RPMI7951 (cell line): ENCODE measurements at regions not wholly inside any gene's neighbourhood (a gene's known extent, or its start where the extent isn't known, plus 50 kb on each side); places are given as distances from the start of the nearest gene placed in this dataset.

Experiments used
- DNase-seq: peaks from one replicate; pipeline ENCODE4 v3.0.0-alpha.2; 2012; ENCODE audit warnings: low read depth

- no peak for DNase-seq
Measured at GRCh38 chr11:116302756-116303155, 470.0 kb downstream of the BUD13 start.

- DNase-seq, result no peak
Measured at GRCh38 chr11:116301141-116301540, 471.6 kb downstream of the BUD13 start.

DNA sequence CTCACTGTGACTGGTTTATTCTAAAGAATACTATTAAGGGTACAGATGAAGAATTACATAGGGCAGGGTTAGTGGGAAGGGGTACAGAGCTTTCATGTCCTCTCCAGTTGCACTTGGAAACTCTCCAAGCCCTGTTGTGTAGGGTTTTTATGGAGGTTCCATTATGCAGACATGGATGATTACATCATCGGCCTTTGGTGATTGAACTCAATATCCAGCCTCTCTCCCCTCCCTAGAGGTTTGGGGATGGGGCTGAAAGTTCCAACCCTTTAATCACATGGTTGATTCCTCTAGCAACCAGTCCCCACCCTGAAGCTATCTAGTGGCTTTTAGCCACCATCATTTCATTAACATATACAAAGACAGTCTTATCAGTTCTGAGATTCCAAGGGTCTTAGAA lies 472.6 kb downstream of the BUD13 start:
- DNase-seq, result no peak

DNA sequence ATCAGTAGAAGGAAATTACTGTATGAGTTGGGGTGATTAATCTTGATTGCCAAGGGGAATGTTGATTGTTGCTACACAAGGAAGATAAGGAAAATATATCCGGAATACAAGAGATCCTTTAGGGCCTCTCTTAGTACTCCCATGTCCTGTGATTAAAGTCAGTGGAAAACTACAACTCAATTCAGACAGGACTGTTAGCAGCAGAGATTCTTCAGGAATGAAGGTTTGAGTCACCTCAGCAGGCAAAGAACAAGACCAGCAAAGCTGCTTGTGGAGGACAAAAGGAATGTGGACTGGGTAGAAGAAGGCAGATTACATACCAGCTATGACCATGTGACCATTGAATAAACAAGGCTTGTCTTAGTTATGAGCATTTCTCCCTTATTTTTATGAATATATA lies 478.2 kb downstream of the BUD13 start:
- peak; percentile 26 for DNase-seq

GRCh38 chr11:116287866-116288265 lies 484.9 kb downstream of the BUD13 start:
- DNase-seq, result no peak

GRCh38 chr11:116285026-116285425 lies 487.8 kb downstream of the BUD13 start:
- DNase-seq, result no peak

- no peak for DNase-seq
Measured at GRCh38 chr11:116283300-116283699, 489.5 kb downstream of the BUD13 start.

DNA sequence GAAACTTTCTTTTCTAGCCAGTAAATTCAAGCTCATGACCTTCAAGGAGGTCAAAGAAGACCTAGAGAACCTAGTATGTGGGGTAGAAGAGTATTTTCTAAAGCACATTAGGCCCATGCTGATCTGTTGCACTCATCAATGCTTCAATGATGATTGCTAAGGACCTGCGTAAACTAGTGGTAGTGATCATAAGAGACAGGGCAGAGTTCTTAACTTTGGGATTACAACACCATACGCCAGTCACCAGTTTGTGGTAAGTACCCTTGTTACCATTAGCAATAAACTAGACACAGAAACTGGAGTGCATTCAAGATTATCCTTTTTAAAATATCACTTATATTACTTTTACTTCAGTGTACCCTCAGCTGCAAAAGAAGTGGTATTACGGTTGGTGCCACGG lies 490.3 kb downstream of the BUD13 start:
- DNase-seq, result no peak

GRCh38 chr11:116281173-116282160 lies 491.3 kb downstream of the BUD13 start:
- DNase-seq, result no peak

DNA sequence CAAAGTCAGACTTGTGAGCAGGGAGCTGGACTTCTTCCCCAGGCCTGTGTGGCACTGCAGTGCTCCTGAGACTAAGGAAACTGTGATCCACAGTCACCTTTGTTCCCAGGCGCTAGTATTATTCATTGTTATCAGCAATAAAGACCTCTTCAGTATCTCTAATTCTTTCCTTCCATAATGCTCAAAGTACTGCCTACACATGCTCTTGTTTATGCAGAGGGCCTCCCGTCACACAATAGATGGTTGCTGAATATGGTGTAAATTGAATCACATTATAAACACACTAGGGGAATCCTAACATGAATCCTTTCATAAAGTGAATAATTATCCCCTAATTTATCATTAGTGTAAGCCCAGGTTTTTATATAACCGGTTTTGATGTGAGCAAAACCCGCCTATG lies 493.3 kb downstream of the BUD13 start:
- DNase-seq, result no peak

DNA sequence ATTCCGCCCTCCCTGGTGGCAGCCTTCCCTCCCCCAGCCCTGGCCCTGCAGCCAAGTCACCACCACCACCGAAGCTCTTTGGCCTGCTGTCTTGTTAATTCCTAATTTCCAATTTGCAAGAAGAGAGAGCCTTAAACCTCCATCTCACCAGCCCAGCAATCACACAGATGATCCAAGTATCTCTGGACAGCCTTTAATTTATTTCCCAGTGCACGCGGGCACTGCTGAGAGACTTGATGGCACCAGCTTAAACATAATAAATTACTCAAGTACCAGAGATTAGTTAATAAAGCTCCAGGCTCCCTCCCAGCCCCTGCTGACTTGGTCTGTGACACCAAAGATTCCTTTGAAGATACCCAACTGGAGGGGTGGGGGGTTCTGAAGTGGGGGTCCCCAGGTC lies 494.7 kb downstream of the BUD13 start:
- DNase-seq, result no peak

- DNase-seq, result peak; percentile 35
Measured at GRCh38 chr11:116276051-116277044, 496.4 kb downstream of the BUD13 start.

- DNase-seq, result peak; percentile 73
Measured at GRCh38 chr11:116275635-116276034, 497.2 kb downstream of the BUD13 start.

DNA sequence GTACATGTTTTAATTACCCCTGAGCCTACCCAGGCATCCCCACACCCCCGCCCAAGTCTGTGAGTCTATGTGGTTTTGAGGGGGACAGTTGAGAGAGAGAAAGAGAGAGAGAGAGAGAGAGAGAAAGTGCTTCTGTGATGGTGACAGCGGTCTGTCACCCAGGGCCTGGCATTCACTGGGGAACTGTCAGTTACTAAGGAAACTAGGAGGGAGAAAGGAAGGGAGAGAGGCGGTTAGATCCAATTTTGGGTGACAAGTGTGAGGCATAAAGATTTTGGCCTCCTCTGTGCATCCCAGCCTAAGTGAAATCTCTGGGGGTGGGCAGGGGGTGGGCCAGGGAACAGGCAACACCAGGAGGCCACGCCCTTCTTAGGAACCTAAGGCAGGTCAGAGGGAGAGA lies 498.3 kb downstream of the BUD13 start:
- no peak for DNase-seq

GRCh38 chr11:116272181-116272789 lies 500.5 kb downstream of the BUD13 start:
- DNase-seq, result no peak

DNA sequence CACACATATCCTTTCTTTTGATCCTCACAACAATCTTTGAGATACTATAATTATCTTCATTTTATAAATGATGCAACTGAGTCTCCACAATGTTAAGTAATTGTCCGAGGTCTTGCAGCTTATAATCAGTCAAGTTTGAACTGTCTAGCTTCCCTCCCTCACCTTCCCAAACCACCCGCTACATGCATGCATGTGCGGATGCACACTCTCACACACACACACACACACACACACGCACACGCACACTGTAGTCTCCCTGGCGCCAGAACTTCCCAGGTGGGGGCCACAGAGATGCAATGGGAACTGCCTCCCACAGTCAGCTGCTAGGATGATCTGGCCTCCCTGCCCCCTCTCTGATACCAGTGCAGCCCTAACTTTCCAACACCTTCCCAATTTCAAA lies 501.3 kb downstream of the BUD13 start:
- DNase-seq, result no peak

DNA sequence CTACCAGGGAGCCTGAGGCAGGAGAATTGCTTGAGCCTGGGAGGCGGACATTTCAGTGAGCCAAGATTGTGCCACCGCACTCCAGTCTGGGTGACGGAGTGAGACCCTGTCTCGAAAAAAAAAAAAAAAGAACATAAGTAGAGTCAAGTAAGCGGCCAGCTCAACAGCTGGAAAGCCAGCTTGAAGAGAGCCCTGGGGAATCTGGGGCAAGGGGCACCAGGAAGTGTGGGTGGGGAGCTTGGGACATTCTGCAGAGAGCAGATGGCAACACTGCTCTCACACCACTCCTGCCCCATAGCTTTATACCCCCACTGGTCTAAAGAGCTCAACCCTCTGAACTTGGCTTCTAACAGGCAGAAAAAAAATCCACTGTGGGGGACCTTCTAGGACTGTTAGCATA lies 505.6 kb downstream of the BUD13 start:
- no peak for DNase-seq

DNA sequence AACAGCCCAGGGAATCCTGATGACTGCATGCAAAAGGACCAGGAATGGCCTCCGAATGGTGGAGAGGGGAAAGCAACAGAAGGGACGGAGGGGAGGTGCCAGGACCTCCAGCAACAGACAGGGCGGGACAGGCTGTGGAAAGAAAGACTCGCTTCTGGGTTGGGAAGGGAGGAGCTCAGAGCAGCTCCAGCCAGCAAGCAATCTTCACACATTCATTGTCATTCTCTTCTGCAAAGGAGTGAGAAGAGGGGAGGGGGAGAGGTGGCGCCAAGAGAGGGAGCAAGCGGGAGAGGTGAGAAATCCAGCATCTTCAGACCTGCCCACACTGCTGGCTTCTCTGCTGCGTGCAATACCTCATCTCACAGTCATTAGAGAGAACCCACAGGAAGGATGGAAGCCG lies 509.0 kb downstream of the BUD13 start:
- DNase-seq, result no peak

DNA sequence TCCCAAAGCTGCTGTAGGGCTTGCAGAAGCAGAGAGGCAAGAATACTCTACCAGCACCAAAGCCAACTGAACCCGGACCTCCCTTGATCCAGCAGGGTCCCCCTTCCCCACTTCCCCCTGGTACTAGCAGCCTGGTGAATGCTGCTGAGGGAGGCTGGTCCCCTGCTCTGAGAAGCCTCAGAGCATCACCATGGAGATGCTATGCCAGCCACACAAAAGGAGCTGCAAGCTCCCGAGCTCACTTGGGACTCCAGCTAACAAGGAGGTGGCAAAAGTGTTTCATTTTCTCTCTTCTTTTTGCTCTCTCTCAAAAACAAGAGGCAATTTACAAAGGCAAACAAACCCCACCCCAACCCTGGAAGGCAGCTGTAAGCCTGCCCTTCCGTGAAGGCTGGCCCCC lies 509.8 kb downstream of the BUD13 start:
- DNase-seq, result no peak

GRCh38 chr11:116262370-116262769 lies 510.4 kb downstream of the BUD13 start:
- DNase-seq, result no peak

GRCh38 chr11:116261606-116262005 lies 511.2 kb downstream of the BUD13 start:
- no peak for DNase-seq

- DNase-seq, result no peak
Measured at GRCh38 chr11:116258821-116259220, 514.0 kb downstream of the BUD13 start.
